H9 (cell line): ENCODE measurements at regions not wholly inside any gene's neighbourhood (a gene's known extent, or its start where the extent isn't known, plus 50 kb on each side); places are given as distances from the start of the nearest gene placed in this dataset.

Source experiments
- DNase-seq: peaks from one replicate; pipeline ENCODE4 v3.0.0-alpha.2; 2017
- H2AFZ ChIP-seq: one replicate; pipeline ENCODE4 v1.6.1; 2013; ENCODE audit warnings: mild to moderate bottlenecking, low read length, control low read depth, moderate library complexity
- H2AK5ac ChIP-seq: 2 replicates; pipeline ENCODE4 v1.6.1; 2013; ENCODE audit warnings: low read length, control low read depth, mixed read lengths; ENCODE audit not compliant: insufficient read length
- H2BK120ac ChIP-seq: one replicate; pipeline ENCODE4 v1.6.1; 2013; ENCODE audit warnings: low read depth, mild to moderate bottlenecking, low read length, control low read depth, inconsistent platforms; ENCODE audit not compliant: poor library complexity, severe bottlenecking
- H2BK12ac ChIP-seq: 2 replicates; pipeline ENCODE4 v1.6.1; 2013; ENCODE audit warnings: low read length, control low read depth, mixed read lengths, low read depth; ENCODE audit not compliant: insufficient read length
- H2BK15ac ChIP-seq: 2 replicates; pipeline ENCODE4 v1.6.1; 2013; ENCODE audit warnings: low read depth, low read length, control low read depth
- H2BK20ac ChIP-seq: one replicate; pipeline ENCODE4 v1.6.1; 2013; ENCODE audit warnings: low read depth, mild to moderate bottlenecking, low read length, control low read depth, inconsistent platforms; ENCODE audit not compliant: poor library complexity, severe bottlenecking
- H2BK5ac ChIP-seq: 2 replicates; pipeline ENCODE4 v1.6.1; 2013; ENCODE audit warnings: low read length, control low read depth, mixed read lengths; ENCODE audit not compliant: insufficient read length
- H3K14ac ChIP-seq: 2 replicates; pipeline ENCODE4 v1.6.1; 2013; ENCODE audit warnings: low read length, control low read depth; ENCODE audit not compliant: insufficient read depth
- H3K18ac ChIP-seq: 2 replicates; pipeline ENCODE4 v1.6.1; 2013; ENCODE audit warnings: low read depth, mild to moderate bottlenecking, mixed read lengths, low read length, control low read depth; ENCODE audit not compliant: insufficient read length
- H3K23ac ChIP-seq: 2 replicates; pipeline ENCODE4 v1.6.1; 2013; ENCODE audit warnings: low read length, control low read depth, mixed read lengths, low read depth; ENCODE audit not compliant: insufficient read length
- H3K23me2 ChIP-seq: 2 replicates; pipeline ENCODE4 v1.6.1; 2013; ENCODE audit warnings: low read depth, mild to moderate bottlenecking, mixed read lengths, low read length, control low read depth; ENCODE audit not compliant: insufficient read length, poor library complexity, severe bottlenecking
- H3K27ac ChIP-seq: 2 replicates; pipeline ENCODE4 v1.5.1; 2013; ENCODE audit warnings: low read length, control low read depth, mixed read lengths, low read depth; ENCODE audit not compliant: insufficient read length
- H3K27me3 ChIP-seq: 2 replicates; pipeline ENCODE4 v1.6.1; 2013; ENCODE audit warnings: low read length, control low read depth, inconsistent platforms; ENCODE audit not compliant: insufficient read depth
- H3K4ac ChIP-seq: 2 replicates; pipeline ENCODE4 v1.6.1; 2013; ENCODE audit warnings: low read depth, mild to moderate bottlenecking, control low read depth, inconsistent platforms, low read length, moderate library complexity
- H3K4me1 ChIP-seq: 2 replicates; pipeline ENCODE4 v1.6.1; 2013; ENCODE audit warnings: low read length, control low read depth, inconsistent platforms; ENCODE audit not compliant: insufficient read depth
- H3K4me2 ChIP-seq: 2 replicates; pipeline ENCODE4 v1.6.1; 2013; ENCODE audit warnings: low read length, control low read depth, mixed read lengths; ENCODE audit not compliant: insufficient read length, insufficient read depth
- H3K56ac ChIP-seq: 2 replicates; pipeline ENCODE4 v1.6.1; 2013; ENCODE audit warnings: low read depth, mild to moderate bottlenecking, mixed read lengths, low read length, control low read depth; ENCODE audit not compliant: insufficient read length
- H3K79me1 ChIP-seq: 2 replicates; pipeline ENCODE4 v1.6.1; 2013; ENCODE audit warnings: low read depth, mild to moderate bottlenecking, moderate library complexity, low read length, control low read depth, inconsistent platforms; ENCODE audit not compliant: insufficient read depth, poor library complexity, severe bottlenecking
- H3K79me2 ChIP-seq: 2 replicates; pipeline ENCODE4 v1.6.1; 2013; ENCODE audit warnings: low read length, control low read depth, inconsistent platforms; ENCODE audit not compliant: insufficient read depth
- H3K9ac ChIP-seq: 2 replicates; pipeline ENCODE4 v1.6.1; 2013; ENCODE audit warnings: low read length, control low read depth, mixed read lengths; ENCODE audit not compliant: insufficient read length; ENCODE audit errors: extremely low read depth
- H3K9me3 ChIP-seq: one replicate; pipeline ENCODE4 v1.6.1; 2013; ENCODE audit warnings: low read depth, low read length, inconsistent platforms; ENCODE audit not compliant: control insufficient read depth
- H3T11ph ChIP-seq: one replicate; pipeline ENCODE4 v1.6.1; 2013; ENCODE audit warnings: mild to moderate bottlenecking, low read length, control low read depth, inconsistent platforms
- H4K20me1 ChIP-seq: one replicate; pipeline ENCODE4 v1.6.1; 2013; ENCODE audit not compliant: control insufficient read depth, insufficient read length, insufficient read depth
- H4K5ac ChIP-seq: 2 replicates; pipeline ENCODE4 v1.6.1; 2013; ENCODE audit warnings: low read depth, mild to moderate bottlenecking, mixed read lengths, low read length, control low read depth; ENCODE audit not compliant: insufficient read length
- H4K8ac ChIP-seq: replicated peaks from 2 replicates; pipeline ENCODE4 v1.6.1; 2013; ENCODE audit warnings: low read length, control low read depth, mixed read lengths, low read depth; ENCODE audit not compliant: insufficient read length
- H4K91ac ChIP-seq: 2 replicates; pipeline ENCODE4 v1.6.1; 2013; ENCODE audit warnings: low read depth, mild to moderate bottlenecking, moderate library complexity, mixed read lengths, low read length, control low read depth; ENCODE audit not compliant: insufficient read length
- H3K27ac Mint-ChIP-seq, 3 experiments: 2 replicates in 2 of 3; 3 replicates in 1 of 3; pipeline ENCODE4 v1.8.0; 2020 to 2021; ENCODE audit warnings: mixed read lengths in 3 of 3, mild to moderate bottlenecking in 1 of 3, moderate library complexity in 1 of 3
- H3K27me3 Mint-ChIP-seq: 2 replicates; pipeline ENCODE4 v1.8.0; 2021; ENCODE audit warnings: low read depth, mild to moderate bottlenecking, moderate library complexity, mixed read lengths
- H3K36me3 Mint-ChIP-seq, 3 experiments: 2 replicates in 2 of 3; 3 replicates in 1 of 3; pipeline ENCODE4 v1.8.0; 2020 to 2021; ENCODE audit warnings: low read depth in 3 of 3, mixed read lengths in 3 of 3; ENCODE audit not compliant: insufficient read depth in 1 of 3
- H3K4me1 Mint-ChIP-seq, 2 experiments: 2 replicates each; pipeline ENCODE4 v1.8.0; 2020; ENCODE audit warnings: mixed read lengths in 2 of 2
- H3K4me3 Mint-ChIP-seq, 2 experiments: 2 replicates in 1 of 2; 3 replicates in 1 of 2; pipeline ENCODE4 v1.8.0; 2020 to 2021; ENCODE audit warnings: mild to moderate bottlenecking in 2 of 2, mixed read lengths in 2 of 2, moderate library complexity in 1 of 2
- H3K9me3 Mint-ChIP-seq, 2 experiments: 2 replicates in 1 of 2; 3 replicates in 1 of 2; pipeline ENCODE4 v1.8.0; 2020; ENCODE audit warnings: mild to moderate bottlenecking in 2 of 2, mixed read lengths in 2 of 2, moderate library complexity in 1 of 2
- WGBS: extraction: QIAGEN DNeasy Blood & Tissue Kit; methylation state at CpG from one replicate; pipeline ENCODE4 v1.1.7; 2013; ENCODE audit warnings: missing lambda C conversion rate, low lambda C conversion rate, mixed read lengths; ENCODE audit not compliant: insufficient read length; ENCODE audit errors: extremely low coverage; 5-methylcytosine and 5-hydroxymethylcytosine counted together
- TF ChIP-seq, protein P1 (sequence below): fragments of 200-600 bp; sonication (generic); conservative IDR thresholded peaks from 3 replicates; pipeline ENCODE4 v1.8.0; 2021; ENCODE audit warnings: antibody characterized with exemption, mild to moderate bottlenecking

DNA sequence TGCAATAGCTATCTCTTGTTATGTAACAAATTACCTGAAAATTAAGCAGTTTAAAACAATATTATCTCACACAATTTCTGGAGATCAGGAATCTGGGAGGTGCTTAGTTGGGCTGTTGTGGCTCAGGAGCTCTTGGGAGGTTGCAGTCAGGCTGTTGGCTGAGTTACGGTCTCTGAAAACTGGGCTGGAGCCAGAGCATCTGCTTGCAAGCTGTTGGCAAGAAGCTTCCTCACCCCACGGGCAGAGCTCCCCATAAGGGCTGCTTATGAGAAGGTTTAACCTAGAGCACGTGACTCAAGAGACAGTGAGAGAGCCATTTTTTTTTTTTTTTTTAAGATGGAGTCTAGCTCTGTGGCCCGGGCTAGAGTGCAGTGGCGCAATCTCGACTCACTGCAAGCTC lies 346.8 kb downstream of the ATP23 start:
- no peak overlapping the region for H3K4me3 Mint-ChIP-seq
- no CpG with 5 or more reads among the region's 6 CpGs for WGBS
- no peak overlapping the region for H4K91ac ChIP-seq
- no peak overlapping the region for H3K56ac ChIP-seq
- H3K9me3 ChIP-seq, result no peaks in the 10 kb centered on the region
- no peak overlapping the region for H2AFZ ChIP-seq
- no peak overlapping the region for H3K27ac Mint-ChIP-seq
- no peak overlapping the region for H3K4me2 ChIP-seq
- no peak overlapping the region for H2BK20ac ChIP-seq
- no peaks in the 10 kb centered on the region for H3K79me1 ChIP-seq
- no peak overlapping the region for H3K27ac ChIP-seq
- H2AK5ac ChIP-seq, result no peak overlapping the region
- no peak overlapping the region for H3T11ph ChIP-seq
- no peak overlapping the region for H2BK12ac ChIP-seq
- H4K20me1 ChIP-seq, result no peaks in the 10 kb centered on the region
- peaks cover 0 to 6% (median 0%) of the 10 kb centered on the region in 3 experiments; a peak in 2 of 7 replicates for H3K36me3 Mint-ChIP-seq
- peaks cover 1% of the 10 kb centered on the region; the same call in 1 of the 2 replicates for H3K27me3 Mint-ChIP-seq
- no peak overlapping the region for H3K23ac ChIP-seq
- no peak overlapping the region for H3K4ac ChIP-seq
- H2BK15ac ChIP-seq, result no peak overlapping the region
- TF ChIP-seq, protein P1, sequence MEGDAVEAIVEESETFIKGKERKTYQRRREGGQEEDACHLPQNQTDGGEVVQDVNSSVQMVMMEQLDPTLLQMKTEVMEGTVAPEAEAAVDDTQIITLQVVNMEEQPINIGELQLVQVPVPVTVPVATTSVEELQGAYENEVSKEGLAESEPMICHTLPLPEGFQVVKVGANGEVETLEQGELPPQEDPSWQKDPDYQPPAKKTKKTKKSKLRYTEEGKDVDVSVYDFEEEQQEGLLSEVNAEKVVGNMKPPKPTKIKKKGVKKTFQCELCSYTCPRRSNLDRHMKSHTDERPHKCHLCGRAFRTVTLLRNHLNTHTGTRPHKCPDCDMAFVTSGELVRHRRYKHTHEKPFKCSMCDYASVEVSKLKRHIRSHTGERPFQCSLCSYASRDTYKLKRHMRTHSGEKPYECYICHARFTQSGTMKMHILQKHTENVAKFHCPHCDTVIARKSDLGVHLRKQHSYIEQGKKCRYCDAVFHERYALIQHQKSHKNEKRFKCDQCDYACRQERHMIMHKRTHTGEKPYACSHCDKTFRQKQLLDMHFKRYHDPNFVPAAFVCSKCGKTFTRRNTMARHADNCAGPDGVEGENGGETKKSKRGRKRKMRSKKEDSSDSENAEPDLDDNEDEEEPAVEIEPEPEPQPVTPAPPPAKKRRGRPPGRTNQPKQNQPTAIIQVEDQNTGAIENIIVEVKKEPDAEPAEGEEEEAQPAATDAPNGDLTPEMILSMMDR, result no peak
- H3K27me3 ChIP-seq, result no peaks in the 10 kb centered on the region
- no peaks in the 10 kb centered on the region for H3K79me2 ChIP-seq
- DNase-seq, result no peak
- no peaks in the 10 kb centered on the region for H3K23me2 ChIP-seq
- H4K8ac ChIP-seq, result no peak overlapping the region
- H3K18ac ChIP-seq, result no peak overlapping the region
- peaks cover 24 to 33% of the 10 kb centered on the region in 2 experiments for H3K4me1 Mint-ChIP-seq
- H3K9me3 Mint-ChIP-seq, result peaks cover under 1 to 2% of the 10 kb centered on the region in 2 experiments; a peak in 2 of 5 replicates
- H2BK120ac ChIP-seq, result no peak overlapping the region
- no peak overlapping the region for H3K14ac ChIP-seq
- H3K4me1 ChIP-seq, result no peaks in the 10 kb centered on the region; the same call in 1 of the 2 replicates
- H3K9ac ChIP-seq, result no peak overlapping the region
- no peak overlapping the region for H2BK5ac ChIP-seq
- H4K5ac ChIP-seq, result no peak overlapping the region
